ENCODE measurements at regions not wholly inside any gene's neighbourhood (a gene's known extent, or its start where the extent isn't known, plus 50 kb on each side); places are given as distances from the start of the nearest gene placed in this dataset.
A peak's percentile ranks its signal among the peaks of the same experiment; 100 is the strongest.
"Not testable (repeated sequence)": the region's sequence is repeated elsewhere in the genome, so short reads cannot be mapped to it uniquely, and the experiment has no call there.

GRCh38 chr20:23147964-23148730, 62.0 kb upstream of the CD93 start:
- intact Hi-C loops (cut with DNase I) = loop anchor here (10.0 kb wide), 1 partner anchor 197 kb away; no protein-coding TSS in a partner anchor
- DNase-seq (ENCODE audit: low spot score) = peak; percentile 89

- DNase-seq (ENCODE audit: low spot score) = no peak
- intact Hi-C loops (cut with DNase I) = loop anchor here (10.0 kb wide), 1 partner anchor 197 kb away; no protein-coding TSS in a partner anchor
Measured at GRCh38 chr20:23147647-23147963, 61.5 kb upstream of the CD93 start.

- no peak for DNase-seq (ENCODE audit: low spot score)
- intact Hi-C loops (cut with DNase I) = loop anchor here (10.0 kb wide), 1 partner anchor 198 kb away; no protein-coding TSS in a partner anchor
Measured at GRCh38 chr20:23146857-23147637, 60.9 kb upstream of the CD93 start.

GRCh38 chr20:23146181-23146580, 60.1 kb upstream of the CD93 start:
- no peak for DNase-seq (ENCODE audit: low spot score)
- intact Hi-C loops (cut with DNase I) = loop anchor here (10.0 kb wide), 1 partner anchor 199 kb away; no protein-coding TSS in a partner anchor

GRCh38 chr20:23145281-23145700, 59.2 kb upstream of the CD93 start:
- intact Hi-C loops (cut with DNase I) = loop anchor here (10.0 kb wide), 1 partner anchor 200 kb away; no protein-coding TSS in a partner anchor
- no peak for DNase-seq (ENCODE audit: low spot score)

- intact Hi-C loops (cut with DNase I) = loop anchor here (10.0 kb wide), 1 partner anchor 200 kb away; no protein-coding TSS in a partner anchor
- no peak for DNase-seq (ENCODE audit: low spot score)
Measured at GRCh38 chr20:23144856-23145255, 58.7 kb upstream of the CD93 start.

GRCh38 chr20:23143986-23144690, 58.0 kb upstream of the CD93 start:
- intact Hi-C loops (cut with DNase I) = loop anchor here (10.0 kb wide), 1 partner anchor 201 kb away; no protein-coding TSS in a partner anchor
- no peak for DNase-seq (ENCODE audit: low spot score)

- intact Hi-C loops (cut with DNase I) = loop anchor here (10.0 kb wide), 1 partner anchor 202 kb away; no protein-coding TSS in a partner anchor
- DNase-seq (ENCODE audit: low spot score) = peak; percentile 91
Measured at GRCh38 chr20:23143098-23143497, 57.0 kb upstream of the CD93 start.

GRCh38 chr20:23142162-23143050, 56.3 kb upstream of the CD93 start:
- intact Hi-C loops (cut with DNase I) = loop anchor here (10.0 kb wide), 1 partner anchor 202 kb away; no protein-coding TSS in a partner anchor
- no peak for DNase-seq (ENCODE audit: low spot score)

- no peak for DNase-seq (ENCODE audit: low spot score)
- intact Hi-C loops (cut with DNase I) = loop anchor here (10.0 kb wide), 1 partner anchor 203 kb away; no protein-coding TSS in a partner anchor
Measured at GRCh38 chr20:23141450-23142161, 55.5 kb upstream of the CD93 start.

GRCh38 chr20:23140991-23141390, 54.9 kb upstream of the CD93 start:
- intact Hi-C loops (cut with DNase I) = loop anchor here (10.0 kb wide), 1 partner anchor 204 kb away; no protein-coding TSS in a partner anchor
- peak; percentile 64 for DNase-seq (ENCODE audit: low spot score)

- intact Hi-C loops (cut with DNase I) = loop anchor here (10.0 kb wide), 1 partner anchor 205 kb away; no protein-coding TSS in a partner anchor
- not testable (repeated sequence) for DNase-seq (ENCODE audit: low spot score)
Measured at GRCh38 chr20:23139984-23140383, 53.9 kb upstream of the CD93 start.

GRCh38 chr20:23139524-23139923, 53.4 kb upstream of the CD93 start:
- intact Hi-C loops (cut with DNase I) = no loop called here
- no peak for DNase-seq (ENCODE audit: low spot score)

- intact Hi-C loops (cut with DNase I) = no loop called here
- no peak for DNase-seq (ENCODE audit: low spot score)
Measured at GRCh38 chr20:23138682-23139081, 52.6 kb upstream of the CD93 start.

- DNase-seq (ENCODE audit: low spot score) = no peak
- intact Hi-C loops (cut with DNase I) = no loop called here
Measured at GRCh38 chr20:23138226-23138625, 52.1 kb upstream of the CD93 start.

- intact Hi-C loops (cut with DNase I) = no loop called here
Measured at GRCh38 chr20:23136893-23137745, 51.0 kb upstream of the CD93 start.

More at GRCh38 chr20:23136893-23137745, 51.0 kb upstream of the CD93 start:
- DNase-seq (ENCODE audit: low spot score) = no peak
